HFFc6 (cell line): ENCODE measurements at regions not wholly inside any gene's neighbourhood (a gene's known extent, or its start where the extent isn't known, plus 50 kb on each side); places are given as distances from the start of the nearest gene placed in this dataset.

Experiments used
- DNase-seq: peaks from one replicate; pipeline ENCODE4 v3.0.0-alpha.2; 2018
- H3K27ac Mint-ChIP-seq: 2 replicates; pipeline ENCODE4 v1.8.0; 2020; ENCODE audit warnings: mild to moderate bottlenecking, mixed read lengths
- H3K27me3 Mint-ChIP-seq: 2 replicates; pipeline ENCODE4 v1.8.0; 2021; ENCODE audit warnings: mild to moderate bottlenecking, moderate library complexity, mixed read lengths; ENCODE audit not compliant: insufficient read depth
- H3K36me3 Mint-ChIP-seq: 2 replicates; pipeline ENCODE4 v1.8.0; 2021; ENCODE audit warnings: low read depth, mixed read lengths
- H3K4me1 Mint-ChIP-seq: 2 replicates; pipeline ENCODE4 v1.8.0; 2020; ENCODE audit warnings: low read depth, mixed read lengths
- H3K4me3 Mint-ChIP-seq: 2 replicates; pipeline ENCODE4 v1.8.0; 2020; ENCODE audit warnings: mild to moderate bottlenecking, moderate library complexity, mixed read lengths
- H3K9me3 Mint-ChIP-seq: 2 replicates; pipeline ENCODE4 v1.8.0; 2020; ENCODE audit warnings: mild to moderate bottlenecking, mixed read lengths
- CTCF ChIP-seq: fragments of 200-600 bp; sonication (generic); IDR thresholded peaks from 2 replicates; pipeline ENCODE4 v1.5.0; 2021; ENCODE audit warnings: antibody characterized with exemption, mild to moderate bottlenecking

- Mint-ChIP-seq H3K36me3 (no peaks in the 10 kb centered on the region), H3K27ac (no peak overlapping the region), H3K4me3 (no peak overlapping the region), H3K27me3 (peaks cover 3% of the 10 kb centered on the region; the same call in 1 of the 2 replicates), H3K9me3 (peaks cover 10% of the 10 kb centered on the region), H3K4me1 (no peaks in the 10 kb centered on the region)
- DNase-seq, result no peak
- TF ChIP-seq CTCF, result no peak
Observed at GRCh38 chr5:61993295-61993927, 312.6 kb upstream of the KIF2A start.

GRCh38 chr5:61994171-61994570 is 311.8 kb upstream of the KIF2A start:
- H3K4me1 Mint-ChIP-seq, result no peaks in the 10 kb centered on the region
- no peak overlapping the region for H3K27ac Mint-ChIP-seq
- TF ChIP-seq CTCF, result no peak
- peaks cover 10% of the 10 kb centered on the region for H3K9me3 Mint-ChIP-seq
- H3K4me3 Mint-ChIP-seq, result no peak overlapping the region
- H3K27me3 Mint-ChIP-seq, result peaks cover 3% of the 10 kb centered on the region; the same call in 1 of the 2 replicates
- H3K36me3 Mint-ChIP-seq, result no peaks in the 10 kb centered on the region
- no peak for DNase-seq

GRCh38 chr5:61995486-61995885 is 310.5 kb upstream of the KIF2A start:
- no peak overlapping the region for H3K27ac Mint-ChIP-seq
- no peak for TF ChIP-seq CTCF
- H3K9me3 Mint-ChIP-seq, result peaks cover 5% of the 10 kb centered on the region; the same call in 1 of the 2 replicates
- H3K4me1 Mint-ChIP-seq, result no peaks in the 10 kb centered on the region
- H3K36me3 Mint-ChIP-seq, result no peaks in the 10 kb centered on the region
- DNase-seq, result no peak
- H3K27me3 Mint-ChIP-seq, result peaks cover 3% of the 10 kb centered on the region; the same call in 1 of the 2 replicates
- no peak overlapping the region for H3K4me3 Mint-ChIP-seq

- TF ChIP-seq CTCF, result no peak
- H3K27me3 Mint-ChIP-seq, result no peaks in the 10 kb centered on the region
Observed at GRCh38 chr5:61999371-61999770, 306.6 kb upstream of the KIF2A start.

GRCh38 chr5:62000646-62001045 is 305.4 kb upstream of the KIF2A start:
- Mint-ChIP-seq H3K4me3 (no peak overlapping the region), H3K36me3 (no peaks in the 10 kb centered on the region), H3K4me1 (no peaks in the 10 kb centered on the region), H3K27ac (no peak overlapping the region), H3K9me3 (peaks cover 19% of the 10 kb centered on the region), H3K27me3 (no peaks in the 10 kb centered on the region)
- TF ChIP-seq CTCF, result no peak
- no peak for DNase-seq

More at GRCh38 chr5:61999371-61999770, 306.6 kb upstream of the KIF2A start:
- no peaks in the 10 kb centered on the region for H3K4me1 Mint-ChIP-seq
- H3K4me3 Mint-ChIP-seq, result no peak overlapping the region
- H3K36me3 Mint-ChIP-seq, result no peaks in the 10 kb centered on the region
- no peak overlapping the region for H3K27ac Mint-ChIP-seq
- H3K9me3 Mint-ChIP-seq, result peaks cover 12% of the 10 kb centered on the region
- DNase-seq, result no peak
